DOHH2 (cell line): ENCODE measurements at regions not wholly inside any gene's neighbourhood (a gene's known extent, or its start where the extent isn't known, plus 50 kb on each side); places are given as distances from the start of the nearest gene placed in this dataset.

Source experiments
- H3F3A ChIP-seq: fragments of 200-600 bp; sonication (generic), shearing (Covaris generic); 2 replicates; pipeline ENCODE4 v1.6.0; 2016; ENCODE audit warnings: antibody characterized with exemption, mild to moderate bottlenecking; ENCODE audit not compliant: control insufficient read depth, insufficient read depth
- H3K27ac ChIP-seq: fragments of 200-600 bp; sonication (generic); 2 replicates; pipeline ENCODE4 v1.5.1; 2014; ENCODE audit warnings: low read depth, mild to moderate bottlenecking, low read length, moderate library complexity
- H3K27me3 ChIP-seq: fragments of 200-600 bp; sonication (generic); 2 replicates; pipeline ENCODE4 v1.6.1; 2014; ENCODE audit warnings: mild to moderate bottlenecking, low read length, mixed read lengths; ENCODE audit not compliant: control insufficient read depth
- H3K36me3 ChIP-seq: fragments of 200-600 bp; sonication (generic); 2 replicates; pipeline ENCODE4 v1.6.1; 2014; ENCODE audit warnings: mild to moderate bottlenecking, low read length, moderate library complexity, mixed read lengths; ENCODE audit not compliant: control insufficient read depth
- H3K4me1 ChIP-seq: fragments of 200-600 bp; sonication (generic); 2 replicates; pipeline ENCODE4 v1.6.1; 2014; ENCODE audit warnings: mild to moderate bottlenecking, low read length, mixed read lengths; ENCODE audit not compliant: control insufficient read depth
- H3K4me2 ChIP-seq: fragments of 200-600 bp; sonication (generic); 2 replicates; pipeline ENCODE4 v1.6.0; 2014; ENCODE audit warnings: mild to moderate bottlenecking, low read length, moderate library complexity
- H3K4me3 ChIP-seq: fragments of 200-600 bp; sonication (generic); 2 replicates; pipeline ENCODE4 v1.5.1; 2014; ENCODE audit warnings: mild to moderate bottlenecking, low read length, mixed read lengths
- H3K79me2 ChIP-seq: fragments of 200-600 bp; sonication (generic); 2 replicates; pipeline ENCODE4 v1.6.1; 2014; ENCODE audit warnings: mild to moderate bottlenecking, low read length, mixed read lengths; ENCODE audit not compliant: control insufficient read depth
- H3K9me2 ChIP-seq: fragments of 200-600 bp; sonication (generic); replicated peaks from 2 replicates; pipeline ENCODE4 v1.6.1; 2014; ENCODE audit warnings: mild to moderate bottlenecking, low read length, mixed read lengths; ENCODE audit not compliant: control insufficient read depth
- H3K9me3 ChIP-seq: fragments of 200-600 bp; sonication (generic); 2 replicates; pipeline ENCODE4 v1.6.1; 2014; ENCODE audit warnings: antibody characterized with exemption, low read length, mixed read lengths; ENCODE audit not compliant: control insufficient read depth, insufficient read depth
- H4K20me1 ChIP-seq: fragments of 200-600 bp; sonication (generic); 2 replicates; pipeline ENCODE4 v1.6.0; 2014; ENCODE audit warnings: low read depth, mild to moderate bottlenecking, antibody characterized with exemption, low read length, moderate library complexity; ENCODE audit not compliant: control insufficient read depth, insufficient read depth
- CTCF ChIP-seq: fragments of 200-600 bp; sonication (generic); IDR thresholded peaks from one replicate; pipeline ENCODE4 v1.5.1; 2014; ENCODE audit warnings: antibody characterized with exemption, mild to moderate bottlenecking, low read depth, low read length; ENCODE audit not compliant: poor library complexity, severe bottlenecking
- EZH2phosphoT487 ChIP-seq: fragments of 200-600 bp; sonication (generic); IDR thresholded peaks from 2 replicates; pipeline ENCODE4 v1.6.1; 2017; ENCODE audit warnings: borderline replicate concordance, mild to moderate bottlenecking, antibody characterized with exemption, low read length, moderate library complexity, mixed read lengths

- Histone ChIP-seq H3K4me3 (no peak overlapping the region), H3K4me1 (peaks cover 13% of the 10 kb centered on the region), H3K27me3 (no peaks in the 10 kb centered on the region), H4K20me1 (no peaks in the 10 kb centered on the region), H3K79me2 (no peaks in the 10 kb centered on the region), H3K36me3 (no peaks in the 10 kb centered on the region), H3K9me2 (no peaks in the 10 kb centered on the region), H3K4me2 (no peak overlapping the region), H3K9me3 (no peaks in the 10 kb centered on the region), H3F3A (no peaks in the 10 kb centered on the region), H3K27ac (no peak overlapping the region)
- TF ChIP-seq EZH2phosphoT487 = no peak
- TF ChIP-seq CTCF = no peak
Observed at GRCh38 chr1:186616511-186616910, 63.7 kb downstream of the PTGS2 start.

- TF ChIP-seq CTCF (no peak), EZH2phosphoT487 (no peak)
- no peak overlapping the region for H3K4me2 ChIP-seq
Observed at GRCh38 chr1:186615332-186615731, 64.9 kb downstream of the PTGS2 start.

GRCh38 chr1:186611156-186611555 is 69.1 kb downstream of the PTGS2 start:
- H3K9me2 ChIP-seq = no peaks in the 10 kb centered on the region
- no peaks in the 10 kb centered on the region for H3K9me3 ChIP-seq
- H3K79me2 ChIP-seq = no peaks in the 10 kb centered on the region
- H3K4me3 ChIP-seq = no peak overlapping the region
- no peaks in the 10 kb centered on the region for H3F3A ChIP-seq
- no peak overlapping the region for H3K4me2 ChIP-seq
- TF ChIP-seq EZH2phosphoT487 = no peak
- TF ChIP-seq CTCF = no peak
- no peaks in the 10 kb centered on the region for H3K4me1 ChIP-seq
- H3K27me3 ChIP-seq = no peaks in the 10 kb centered on the region
- no peaks in the 10 kb centered on the region for H4K20me1 ChIP-seq
- H3K36me3 ChIP-seq = no peaks in the 10 kb centered on the region
- H3K27ac ChIP-seq = no peak overlapping the region

More at GRCh38 chr1:186615332-186615731, 64.9 kb downstream of the PTGS2 start:
- Histone ChIP-seq H3K79me2 (no peaks in the 10 kb centered on the region), H3F3A (no peaks in the 10 kb centered on the region), H3K4me1 (peaks cover 13% of the 10 kb centered on the region), H3K27ac (no peak overlapping the region), H3K27me3 (no peaks in the 10 kb centered on the region), H4K20me1 (no peaks in the 10 kb centered on the region), H3K4me3 (no peak overlapping the region), H3K9me3 (no peaks in the 10 kb centered on the region), H3K9me2 (no peaks in the 10 kb centered on the region), H3K36me3 (no peaks in the 10 kb centered on the region)

- Histone ChIP-seq H4K20me1 (no peaks in the 10 kb centered on the region), H3K4me2 (no peak overlapping the region), H3K9me3 (no peaks in the 10 kb centered on the region), H3K36me3 (no peaks in the 10 kb centered on the region), H3F3A (no peaks in the 10 kb centered on the region), H3K4me3 (no peak overlapping the region), H3K9me2 (no peaks in the 10 kb centered on the region), H3K27ac (no peak overlapping the region), H3K4me1 (no peaks in the 10 kb centered on the region), H3K79me2 (no peaks in the 10 kb centered on the region), H3K27me3 (no peaks in the 10 kb centered on the region)
- no peak for TF ChIP-seq CTCF
- no peak for TF ChIP-seq EZH2phosphoT487
Observed at GRCh38 chr1:186609183-186609582, 71.0 kb downstream of the PTGS2 start.
